IMR-90 (cell line): ENCODE measurements at regions not wholly inside any gene's neighbourhood (a gene's known extent, or its start where the extent isn't known, plus 50 kb on each side); places are given as distances from the start of the nearest gene placed in this dataset.

ENCODE experiments used
- ATAC-seq: fragments of 200-7000 bp; cut with Tn5 transposase; 2 replicates; pipeline ENCODE4 v1.9.1; 2020; ENCODE audit warnings: low read depth, mild to moderate bottlenecking, moderate library complexity
- BruUV-seq: library from RNA; stranded (reverse); fragments of 400-500 nt; replicated peaks from 2 replicates; lab custom pipeline; 2021; lab: Mats Ljungman, UMichigan
- CTCF ChIA-PET: fragments of 300-600 bp; formaldehyde crosslinking; extraction: SDS; loops from one replicate; lab custom pipeline; 2021; ENCODE audit warnings: antibody characterized with exemption; lab: Yijun Ruan, JAX
- POLR2A ChIA-PET: fragments of 300-600 bp; sonication (Branson Sonifier 250); formaldehyde crosslinking; loops from one replicate; lab custom pipeline; 2022; ENCODE audit warnings: antibody characterized with exemption; ENCODE audit not compliant: unreplicated experiment; lab: Charles Lee
- DNase-seq: peaks from one replicate; pipeline ENCODE4 v3.0.0; 2013
- H2AFZ ChIP-seq: replicated peaks from 2 replicates; pipeline ENCODE3; 2013; ENCODE audit warnings: low read length, mild to moderate bottlenecking; ENCODE audit not compliant: poor library complexity
- H2AK5ac ChIP-seq: 2 replicates; pipeline ENCODE4 v1.6.1; 2013; ENCODE audit warnings: low read depth, low read length, inconsistent platforms
- H2AK9ac ChIP-seq: replicated peaks from 2 replicates; pipeline ENCODE3; 2013; ENCODE audit warnings: mild to moderate bottlenecking, low read depth, low read length, moderate library complexity; ENCODE audit not compliant: poor library complexity
- H2BK120ac ChIP-seq: 2 replicates; pipeline ENCODE4 v1.6.1; 2013; ENCODE audit warnings: low read depth, low read length, inconsistent platforms
- H2BK15ac ChIP-seq: 3 replicates; pipeline ENCODE4 v1.6.1; 2013; ENCODE audit warnings: low read depth, low read length, inconsistent platforms
- H2BK20ac ChIP-seq: 2 replicates; pipeline ENCODE4 v1.6.1; 2013; ENCODE audit warnings: low read depth, mild to moderate bottlenecking, inconsistent platforms, low read length, moderate library complexity
- H2BK5ac ChIP-seq: 2 replicates; pipeline ENCODE4 v1.6.1; 2013; ENCODE audit warnings: mild to moderate bottlenecking, low read depth, low read length, inconsistent platforms; ENCODE audit not compliant: poor library complexity, severe bottlenecking
- H3K14ac ChIP-seq: replicated peaks from 2 replicates; pipeline ENCODE4 v1.6.1; 2013; ENCODE audit warnings: low read depth, low read length, inconsistent platforms
- H3K18ac ChIP-seq: 2 replicates; pipeline ENCODE4 v1.6.1; 2013; ENCODE audit warnings: low read depth, low read length, control low read depth
- H3K23ac ChIP-seq: 2 replicates; pipeline ENCODE4 v1.6.1; 2013; ENCODE audit warnings: low read depth, low read length, inconsistent platforms
- H3K27ac ChIP-seq: 2 replicates; pipeline ENCODE4 v1.5.1; 2013; ENCODE audit warnings: mild to moderate bottlenecking, control low read depth, low read length; ENCODE audit not compliant: insufficient read depth
- H3K27me3 ChIP-seq: 2 replicates; pipeline ENCODE4 v1.6.1; 2013; ENCODE audit warnings: low read length; ENCODE audit not compliant: control insufficient read depth, insufficient read depth
- H3K36me3 ChIP-seq: 2 replicates; pipeline ENCODE4 v1.6.1; 2013; ENCODE audit warnings: low read length, mixed read lengths; ENCODE audit not compliant: control insufficient read depth, insufficient read depth
- H3K4ac ChIP-seq: 2 replicates; pipeline ENCODE4 v1.6.1; 2013; ENCODE audit warnings: low read depth, low read length, inconsistent platforms
- H3K4me1 ChIP-seq: 2 replicates; pipeline ENCODE4 v1.6.1; 2013; ENCODE audit warnings: low read length, mixed read lengths; ENCODE audit not compliant: control insufficient read depth, insufficient read depth
- H3K4me2 ChIP-seq: 2 replicates; pipeline ENCODE4 v1.6.1; 2013; ENCODE audit warnings: low read depth, mild to moderate bottlenecking, control low read depth, low read length, moderate library complexity
- H3K4me3 ChIP-seq: 2 replicates; pipeline ENCODE4 v1.5.1; 2013; ENCODE audit warnings: low read depth, mild to moderate bottlenecking, control low read depth, low read length, moderate library complexity; ENCODE audit not compliant: insufficient read depth
- H3K56ac ChIP-seq: 2 replicates; pipeline ENCODE4 v1.6.1; 2013; ENCODE audit warnings: low read length, inconsistent platforms; ENCODE audit not compliant: insufficient read depth; ENCODE audit errors: extremely low read depth
- H3K79me1 ChIP-seq, 2 experiments: 2 replicates each; pipeline ENCODE4 v1.6.1; 2013; ENCODE audit warnings: low read length in 2 of 2, inconsistent platforms in 1 of 2, low read depth in 1 of 2
- H3K9ac ChIP-seq: 2 replicates; pipeline ENCODE4 v1.6.1; 2013; ENCODE audit warnings: low read depth, low read length, control low read depth
- H3K9me1 ChIP-seq: 2 replicates; pipeline ENCODE4 v1.6.1; 2013; ENCODE audit warnings: low read length, inconsistent platforms; ENCODE audit not compliant: insufficient read depth
- H3K9me3 ChIP-seq: 2 replicates; pipeline ENCODE4 v1.6.1; 2013; ENCODE audit warnings: low read length; ENCODE audit not compliant: control insufficient read depth, insufficient read depth
- H4K20me1 ChIP-seq: 2 replicates; pipeline ENCODE4 v1.6.1; 2013; ENCODE audit warnings: low read length, inconsistent platforms; ENCODE audit not compliant: insufficient read depth
- H4K5ac ChIP-seq: 2 replicates; pipeline ENCODE4 v1.6.1; 2013; ENCODE audit warnings: mild to moderate bottlenecking, low read depth, low read length, control low read depth
- H4K8ac ChIP-seq, 2 experiments: 2 replicates each; pipeline ENCODE4 v1.6.1; 2013; ENCODE audit warnings: low read depth in 2 of 2, low read length in 2 of 2, control low read depth in 1 of 2, inconsistent platforms in 1 of 2
- H4K91ac ChIP-seq: 2 replicates; pipeline ENCODE4 v1.6.1; 2013; ENCODE audit warnings: low read depth, low read length, inconsistent platforms; ENCODE audit not compliant: insufficient read depth
- CHD1 ChIP-seq: IDR thresholded peaks from 2 replicates; pipeline ENCODE4 v1.6.1; 2012; ENCODE audit warnings: low read depth, low read length, improper control_type of control experiment
- CTCF ChIP-seq: conservative IDR thresholded peaks from 2 replicates; pipeline ENCODE4 v1.5.1; 2012; ENCODE audit warnings: mild to moderate bottlenecking, low read depth, low read length, improper control_type of control experiment
- MAFK ChIP-seq: IDR thresholded peaks from 2 replicates; pipeline ENCODE4 v1.6.1; 2012; ENCODE audit warnings: low read depth, low read length, improper control_type of control experiment
- NFE2L2 ChIP-seq: fragments of 150-350 bp; IDR thresholded peaks from 2 replicates; pipeline ENCODE4 v1.6.1; 2016; ENCODE audit warnings: low read depth, mild to moderate bottlenecking, low read length
- RAD21 ChIP-seq: IDR thresholded peaks from 2 replicates; pipeline ENCODE4 v1.6.1; 2012; ENCODE audit warnings: low read length, improper control_type of control experiment
- SMC3 ChIP-seq: fragments of 150-350 bp; IDR thresholded peaks from 2 replicates; pipeline ENCODE4 v1.6.1; 2016; ENCODE audit warnings: low read depth, mild to moderate bottlenecking, antibody characterized with exemption, low read length, moderate library complexity
- WGBS, 2 experiments: methylation state at CpG; one replicate each; pipeline versions ENCODE4 v1.1.5 to v1.1.7; 2013; ENCODE audit warnings: missing lambda C conversion rate in 2 of 2; ENCODE audit not compliant: insufficient read length in 1 of 2; ENCODE audit errors: extremely low coverage in 2 of 2; 5-methylcytosine and 5-hydroxymethylcytosine counted together
- dilution Hi-C: fragments of 300-500 bp; cut with HindIII; formaldehyde crosslinking; loops from one replicate; pipeline ENCODE4 v1.14.3; 2018; ENCODE audit warnings: low sequenced_read_pairs; ENCODE audit not compliant: unreplicated experiment
- in situ Hi-C: fragments of 300-500 bp; cut with MboI; formaldehyde crosslinking; loops from 3 replicates; pipeline ENCODE4 v1.14.3; 2019; ENCODE audit warnings: low sequenced_read_pairs, inconsistent platforms, mixed read lengths
- intact Hi-C: fragments of 100-400 bp; cut with micrococcal nuclease; formaldehyde crosslinking; loops from 2 replicates; pipeline ENCODE4 v1.10.0; 2022

GRCh38 chr15:26081758-26082220 is 218.7 kb upstream of the ATP10A start:
- BruUV-seq, result no TSS peak
- H3K4me3 ChIP-seq, result no peak overlapping the region
- H2BK20ac ChIP-seq, result no peak overlapping the region
- no peaks in the 10 kb centered on the region for H3K9me3 ChIP-seq
- POLR2A ChIA-PET, result no interaction called here
- ATAC-seq (no peak; the same call in 1 of the 2 replicates), DNase-seq (no peak)
- peak overlapping the region; percentile 49 for H3K4me2 ChIP-seq
- no peak overlapping the region for H4K91ac ChIP-seq
- in situ Hi-C loops (no loop called here), intact Hi-C loops (loop anchor here (2.0 to 10.0 kb wide), 2 partner anchors 307 to 345 kb away; no protein-coding TSS in a partner anchor), dilution Hi-C loops (no loop called here)
- WGBS, 2 experiments, result 100% methylated on average over 1 of the region's 10 CpGs; no CpG with 5 or more reads in 1 of the 2 experiments
- no peak overlapping the region for H3K18ac ChIP-seq
- peak overlapping the region; percentile 30 for H2AK9ac ChIP-seq
- no peak overlapping the region for H2BK120ac ChIP-seq
- H3K79me1 ChIP-seq, result no peaks in the 10 kb centered on the region
- H3K4ac ChIP-seq, result no peak overlapping the region
- H2BK5ac ChIP-seq, result no peak overlapping the region
- peaks cover 4% of the 10 kb centered on the region for H3K4me1 ChIP-seq
- H3K23ac ChIP-seq, result no peak overlapping the region
- H3K27me3 ChIP-seq, result no peaks in the 10 kb centered on the region
- no peak for TF ChIP-seq SMC3
- TF ChIP-seq NFE2L2, result no peak
- no peak for TF ChIP-seq MAFK
- no peak for TF ChIP-seq CTCF
- TF ChIP-seq CHD1, result no peak
- no peak for TF ChIP-seq RAD21
- H3K9me1 ChIP-seq, result no peaks in the 10 kb centered on the region
- no peak overlapping the region for H3K56ac ChIP-seq
- H3K27ac ChIP-seq, result no peak overlapping the region
- H3K9ac ChIP-seq, result no peak overlapping the region
- H2AFZ ChIP-seq, result peak overlapping the region; percentile 33
- no peak overlapping the region for H3K14ac ChIP-seq
- no peak overlapping the region for H4K5ac ChIP-seq
- CTCF ChIA-PET, result no interaction called here
- no peaks in the 10 kb centered on the region; the same call in 1 of the 2 replicates for H4K20me1 ChIP-seq
- H2BK15ac ChIP-seq, result no peak overlapping the region
- no peak overlapping the region for H4K8ac ChIP-seq
- no peaks in the 10 kb centered on the region for H3K36me3 ChIP-seq
- no peak overlapping the region for H2AK5ac ChIP-seq
